ENCODE measurements at regions not wholly inside any gene's neighbourhood (a gene's known extent, or its start where the extent isn't known, plus 50 kb on each side); places are given as distances from the start of the nearest gene placed in this dataset.

- peak in 1 of 6 donors; percentile 25 for DNase-seq (ENCODE audit: low read depth in 4 of 6, low spot score in 6 of 6)
- Histone ChIP-seq H3K4me1 (ENCODE audit: control insufficient read depth, insufficient read depth, low read length) (no peaks in the 10 kb centered on the region), H3K9me3 (ENCODE audit: control insufficient read depth, insufficient read depth, low read length) (no peaks in the 10 kb centered on the region), H3K36me3 (ENCODE audit: control insufficient read depth, insufficient read depth, low read length) (no peaks in the 10 kb centered on the region), H3K4me3 (ENCODE audit: low read depth, low read length) (no peak overlapping the region), H3K27ac (ENCODE audit: low read depth, low read length) (no peak overlapping the region), H3K27me3 (ENCODE audit: control insufficient read depth, insufficient read depth, low read length) (no peaks in the 10 kb centered on the region)
These were observed 56.8 kb upstream of the DGKB start for GRCh38 chr7:14959339-14959738.

GRCh38 chr7:14954035-14954434 is 51.5 kb upstream of the DGKB start:
- no peak for DNase-seq (ENCODE audit: low read depth in 4 of 6, low spot score in 6 of 6)
- no peaks in the 10 kb centered on the region for H3K27me3 ChIP-seq (ENCODE audit: control insufficient read depth, insufficient read depth, low read length)
- no peak overlapping the region for H3K4me3 ChIP-seq (ENCODE audit: low read depth, low read length)
- H3K36me3 ChIP-seq (ENCODE audit: control insufficient read depth, insufficient read depth, low read length), result no peaks in the 10 kb centered on the region
- H3K27ac ChIP-seq (ENCODE audit: low read depth, low read length), result no peak overlapping the region
- WGBS (ENCODE audit: insufficient coverage), result 33% methylated on average over 1 of the region's 3 CpGs
- no peaks in the 10 kb centered on the region for H3K4me1 ChIP-seq (ENCODE audit: control insufficient read depth, insufficient read depth, low read length)
- no peaks in the 10 kb centered on the region for H3K9me3 ChIP-seq (ENCODE audit: control insufficient read depth, insufficient read depth, low read length)

All from spinal cord (tissue), 9 donors.